AG04449 (cell line): ENCODE measurements at regions not wholly inside any gene's neighbourhood (a gene's known extent, or its start where the extent isn't known, plus 50 kb on each side); places are given as distances from the start of the nearest gene placed in this dataset.

Source experiments
- CTCF ChIA-PET: fragments of 350-600 bp; formaldehyde crosslinking; extraction: SDS; loops from one replicate; lab custom pipeline; 2021; ENCODE audit warnings: antibody characterized with exemption; lab: Yijun Ruan, JAX
- POLR2A ChIA-PET: fragments of 400-600, 350-600 bp; formaldehyde crosslinking; extraction: SDS; loops from one replicate; lab custom pipeline; 2020; ENCODE audit warnings: antibody characterized with exemption, inconsistent platforms; lab: Yijun Ruan, JAX
- DNase-seq: peaks from one replicate; pipeline ENCODE4 v3.0.0-alpha.2; 2010; ENCODE audit warnings: low read depth, low spot score
- H3K4me3 ChIP-seq: 2 replicates; pipeline ENCODE4 v1.5.1; 2011; ENCODE audit warnings: low read depth, mild to moderate bottlenecking, control low read depth, low read length
- TF ChIP-seq, protein P1 (sequence below): IDR thresholded peaks from one replicate; pipeline ENCODE4 v1.5.1; 2011; ENCODE audit warnings: mild to moderate bottlenecking, moderate library complexity, low read length, control low read depth, inconsistent platforms; ENCODE audit not compliant: insufficient read depth; ENCODE audit errors: missing control alignments

DNA sequence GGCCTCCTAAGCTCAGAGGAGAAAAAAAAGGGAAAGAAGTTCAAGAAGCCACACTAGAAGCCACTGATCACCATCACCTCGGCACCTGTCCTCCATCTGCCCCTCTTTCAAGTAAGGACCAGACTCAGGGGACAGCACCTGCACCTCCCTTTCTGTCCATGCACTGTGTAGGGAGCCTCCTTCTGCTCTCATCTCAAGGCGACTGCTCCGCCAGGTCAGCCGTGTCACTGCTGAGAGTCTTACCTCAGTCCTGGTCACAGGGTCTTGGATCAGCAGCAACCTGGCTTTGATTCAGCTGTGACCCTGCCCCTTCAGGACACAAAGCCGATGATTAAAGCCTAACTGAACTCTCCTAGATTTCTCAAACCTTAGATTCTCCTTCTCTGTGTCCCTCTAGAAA is 101.5 kb downstream of the ZNF280B start:
- TF ChIP-seq, protein P1, sequence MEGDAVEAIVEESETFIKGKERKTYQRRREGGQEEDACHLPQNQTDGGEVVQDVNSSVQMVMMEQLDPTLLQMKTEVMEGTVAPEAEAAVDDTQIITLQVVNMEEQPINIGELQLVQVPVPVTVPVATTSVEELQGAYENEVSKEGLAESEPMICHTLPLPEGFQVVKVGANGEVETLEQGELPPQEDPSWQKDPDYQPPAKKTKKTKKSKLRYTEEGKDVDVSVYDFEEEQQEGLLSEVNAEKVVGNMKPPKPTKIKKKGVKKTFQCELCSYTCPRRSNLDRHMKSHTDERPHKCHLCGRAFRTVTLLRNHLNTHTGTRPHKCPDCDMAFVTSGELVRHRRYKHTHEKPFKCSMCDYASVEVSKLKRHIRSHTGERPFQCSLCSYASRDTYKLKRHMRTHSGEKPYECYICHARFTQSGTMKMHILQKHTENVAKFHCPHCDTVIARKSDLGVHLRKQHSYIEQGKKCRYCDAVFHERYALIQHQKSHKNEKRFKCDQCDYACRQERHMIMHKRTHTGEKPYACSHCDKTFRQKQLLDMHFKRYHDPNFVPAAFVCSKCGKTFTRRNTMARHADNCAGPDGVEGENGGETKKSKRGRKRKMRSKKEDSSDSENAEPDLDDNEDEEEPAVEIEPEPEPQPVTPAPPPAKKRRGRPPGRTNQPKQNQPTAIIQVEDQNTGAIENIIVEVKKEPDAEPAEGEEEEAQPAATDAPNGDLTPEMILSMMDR: no peak
- no peak for DNase-seq
- no peak overlapping the region for H3K4me3 ChIP-seq
- ChIA-PET POLR2A (no interaction called here), CTCF (interaction anchor here (0.7 to 1.0 kb wide), 2 partner anchors 15 to 17 kb away, joined by 3 read pairs; no protein-coding TSS in a partner anchor)

DNA sequence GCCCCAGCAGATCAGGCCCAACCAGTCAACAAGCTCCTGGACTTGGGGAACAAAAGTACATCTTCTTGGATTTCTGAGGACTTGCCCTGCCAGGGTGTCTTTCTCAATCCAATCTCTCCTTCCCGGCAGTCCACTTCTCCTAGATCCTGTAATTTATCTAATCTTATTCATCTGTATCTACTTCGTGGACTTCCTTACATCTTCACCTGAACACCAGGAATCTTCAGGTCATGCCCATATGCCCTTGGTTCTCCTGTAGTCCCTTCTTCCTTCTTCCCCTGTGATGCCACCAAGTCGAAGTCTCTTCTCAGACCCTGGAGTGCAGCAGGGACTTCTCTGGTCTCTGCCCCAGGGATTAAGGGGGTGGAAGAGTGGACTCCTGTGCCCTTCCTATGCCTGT is 100.3 kb downstream of the ZNF280B start:
- DNase-seq: no peak
- H3K4me3 ChIP-seq: no peak overlapping the region
- ChIA-PET CTCF (interaction anchor here (0.8 to 1.4 kb wide), 3 partner anchors 11 to 200 kb away, joined by 3 to 4 read pairs (median 3); no protein-coding TSS in a partner anchor), POLR2A (no interaction called here)
- TF ChIP-seq, protein P1: no peak

GRCh38 chr22:22408731-22409696 is 99.5 kb downstream of the ZNF280B start:
- no peak overlapping the region for H3K4me3 ChIP-seq
- TF ChIP-seq, protein P1: peak; percentile 50
- POLR2A ChIA-PET: no interaction called here
- CTCF ChIA-PET: interaction anchor here (0.8 to 1.6 kb wide), 4 partner anchors 12 to 200 kb away, joined by 3 to 4 read pairs (median 3); no protein-coding TSS in a partner anchor
- no peak for DNase-seq

GRCh38 chr22:22410121-22410520 is 98.4 kb downstream of the ZNF280B start:
- ChIA-PET POLR2A (no interaction called here), CTCF (interaction anchor here (1.6 to 1.7 kb wide), 2 partner anchors 12 to 17 kb away, joined by 3 to 7 read pairs; no protein-coding TSS in a partner anchor)
- DNase-seq: no peak
- TF ChIP-seq, protein P1: no peak
- no peak overlapping the region for H3K4me3 ChIP-seq

- CTCF ChIA-PET: interaction anchor here (0.7 to 1.7 kb wide), 3 partner anchors 12 to 16 kb away, joined by 3 to 7 read pairs (median 3); no protein-coding TSS in a partner anchor
Measured at GRCh38 chr22:22410677-22411076, 97.9 kb downstream of the ZNF280B start.

More at GRCh38 chr22:22410677-22411076, 97.9 kb downstream of the ZNF280B start:
- no peak for DNase-seq
- TF ChIP-seq, protein P1: no peak
- POLR2A ChIA-PET: no interaction called here
- no peak overlapping the region for H3K4me3 ChIP-seq
